HCT116 (cell line): ENCODE measurements at regions not wholly inside any gene's neighbourhood (a gene's known extent, or its start where the extent isn't known, plus 50 kb on each side); places are given as distances from the start of the nearest gene placed in this dataset.

Source experiments
- ATAC-seq: fragments of 200-7000 bp; cut with Tn5 transposase; 2 replicates; pipeline ENCODE4 v1.9.1; 2020; ENCODE audit warnings: mild to moderate bottlenecking, moderate library complexity
- BruUV-seq: library from RNA; stranded (reverse); fragments of 400-500 nt; replicated peaks from 2 replicates; lab custom pipeline; 2021; lab: Mats Ljungman, UMichigan
- CTCF ChIA-PET: fragments of 300-600 bp; sonication (Branson Sonifier 250); formaldehyde crosslinking; loops from one replicate; lab custom pipeline; 2021; ENCODE audit warnings: antibody characterized with exemption; lab: Charles Lee
- POLR2A ChIA-PET: fragments of 300-600, 350-600 bp; sonication (Branson Sonifier 250); formaldehyde crosslinking; loops from one replicate; lab custom pipeline; 2021; ENCODE audit warnings: antibody characterized with exemption; lab: Charles Lee
- RAD21 ChIA-PET, 2 experiments: fragments of 300-600 bp; sonication (Branson Sonifier 250); formaldehyde crosslinking; loops; one replicate each; lab custom pipeline; 2023; ENCODE audit warnings: low total read pairs in 2 of 2; ENCODE audit not compliant: uncharacterized antibody in 2 of 2, unreplicated experiment in 2 of 2, low non-redundant PET in 1 of 2; lab: Charles Lee
- DNase-seq: peaks from one replicate; pipeline ENCODE4 v3.0.0-alpha.2; 2010; ENCODE audit warnings: low read depth, low spot score
- H2AFZ ChIP-seq: fragments of 200-600 bp; shearing (Covaris generic), sonication (generic); 2 replicates; pipeline ENCODE4 v1.6.1; 2017; ENCODE audit warnings: low read depth, mixed run types, mixed read lengths, antibody characterized with exemption, low read length; ENCODE audit not compliant: poor library complexity, severe bottlenecking
- H3K27ac ChIP-seq: 2 replicates; pipeline ENCODE4 v1.5.1; 2012; ENCODE audit warnings: low read depth, low read length
- H3K27me3 ChIP-seq: fragments of 200-600 bp; sonication (generic); 2 replicates; pipeline ENCODE4 v1.6.1; 2016; ENCODE audit warnings: mixed run types, low read length, mixed read lengths; ENCODE audit not compliant: insufficient read depth
- H3K36me3 ChIP-seq, 2 experiments: fragments of 200-500 bp in 1 of 2; fragments of 200-600 bp in 1 of 2; sonication (Bioruptor generic) in 1 of 2; sonication (generic) in 1 of 2; 2 replicates each; pipeline versions ENCODE4 v1.5.1 to v1.6.1; 2014 to 2016; ENCODE audit warnings: low read length in 2 of 2, inconsistent platforms in 1 of 2, mixed read lengths in 1 of 2, mixed run types in 1 of 2; ENCODE audit not compliant: insufficient read depth in 2 of 2, control insufficient read depth in 1 of 2
- H3K4me1 ChIP-seq, 2 experiments: fragments of 200-600 bp in 1 of 2; sonication (generic) in 1 of 2; 2 replicates each; pipeline versions ENCODE4 v1.5.1 to v1.6.1; 2012 to 2017; ENCODE audit warnings: low read length in 2 of 2, inconsistent platforms in 1 of 2, mild to moderate bottlenecking in 1 of 2, mixed read lengths in 1 of 2, mixed run types in 1 of 2, moderate library complexity in 1 of 2; ENCODE audit not compliant: insufficient read depth in 2 of 2, control insufficient read depth in 1 of 2
- H3K4me2 ChIP-seq: fragments of 200-600 bp; sonication (generic); 2 replicates; pipeline ENCODE4 v1.6.1; 2017; ENCODE audit warnings: mixed run types, low read length, mixed read lengths
- H3K4me3 ChIP-seq, 2 experiments: fragments of 200-600 bp in 1 of 2; sonication (generic) in 1 of 2; replicated peaks in 1 of 2; 2 replicates each; pipeline ENCODE4 v1.5.1; 2011 to 2016; ENCODE audit warnings: low read length in 2 of 2, control low read depth in 1 of 2, low read depth in 1 of 2, mild to moderate bottlenecking in 1 of 2, mixed read lengths in 1 of 2, mixed run types in 1 of 2
- H3K79me2 ChIP-seq: fragments of 200-600 bp; sonication (generic); 2 replicates; pipeline ENCODE4 v1.6.1; 2017; ENCODE audit warnings: mild to moderate bottlenecking, mixed run types, low read length, moderate library complexity, mixed read lengths; ENCODE audit not compliant: insufficient read depth
- H3K9ac ChIP-seq: fragments of 200-600 bp; sonication (generic); 2 replicates; pipeline ENCODE4 v1.6.1; 2016; ENCODE audit warnings: low read length, mixed read lengths
- H3K9me2 ChIP-seq: fragments of 200-600 bp; sonication (generic), shearing (Covaris generic); 2 replicates; pipeline ENCODE4 v1.6.1; 2017; ENCODE audit warnings: mixed run types, mild to moderate bottlenecking, moderate library complexity; ENCODE audit not compliant: insufficient read depth
- H3K9me3 ChIP-seq, 2 experiments: fragments of 200-500 bp in 1 of 2; fragments of 200-600 bp in 1 of 2; sonication (Bioruptor generic) in 1 of 2; sonication (generic) in 1 of 2; 2 replicates each; pipeline ENCODE4 v1.6.1; 2014 to 2017; ENCODE audit warnings: low read length in 2 of 2, mixed read lengths in 2 of 2, inconsistent platforms in 1 of 2, low read depth in 1 of 2, mild to moderate bottlenecking in 1 of 2, mixed run types in 1 of 2, moderate library complexity in 1 of 2; ENCODE audit not compliant: control insufficient read depth in 1 of 2, insufficient read depth in 1 of 2
- H4K20me1 ChIP-seq: fragments of 200-600 bp; sonication (generic), shearing (Covaris generic); 2 replicates; pipeline ENCODE4 v1.6.1; 2017; ENCODE audit warnings: mixed run types, mild to moderate bottlenecking, moderate library complexity; ENCODE audit not compliant: insufficient read depth
- ATF3 ChIP-seq: IDR thresholded peaks from 2 replicates; pipeline ENCODE4 v1.6.1; 2012
- CBX3 ChIP-seq: IDR thresholded peaks from 2 replicates; pipeline ENCODE4 v1.6.1; 2012; ENCODE audit warnings: low read depth
- CEBPB ChIP-seq: IDR thresholded peaks from 2 replicates; pipeline ENCODE4 v1.6.1; 2012; ENCODE audit warnings: low read depth
- CTCF ChIP-seq, 3 experiments: fragments of 200-600 bp in 1 of 3; sonication (generic) in 1 of 3; IDR thresholded peaks in 2 of 3; conservative IDR thresholded peaks in 1 of 3; 2 replicates each; pipeline ENCODE4 v1.5.1; 2012 to 2017; ENCODE audit warnings: low read depth in 2 of 3, low read length in 2 of 3, antibody characterized with exemption in 1 of 3, borderline replicate concordance in 1 of 3, control low read depth in 1 of 3, mild to moderate bottlenecking in 1 of 3, mixed read lengths in 1 of 3, mixed run types in 1 of 3, moderate library complexity in 1 of 3; ENCODE audit not compliant: insufficient read depth in 1 of 3
- EZH2phosphoT487 ChIP-seq: fragments of 200-600 bp; IDR thresholded peaks from 2 replicates; pipeline ENCODE4 v1.6.1; 2018; ENCODE audit warnings: antibody characterized with exemption, borderline replicate concordance
- FOSL1 ChIP-seq: IDR thresholded peaks from 2 replicates; pipeline ENCODE4 v1.6.1; 2012; ENCODE audit warnings: low read depth
- JUND ChIP-seq: IDR thresholded peaks from 2 replicates; pipeline ENCODE4 v1.6.1; 2012
- MAX ChIP-seq: IDR thresholded peaks from 2 replicates; pipeline ENCODE4 v1.6.1; 2012
- POLR2A ChIP-seq: IDR thresholded peaks from 2 replicates; pipeline ENCODE4 v1.7.0; 2011; ENCODE audit warnings: borderline replicate concordance; ENCODE audit not compliant: insufficient read depth, insufficient read length; ENCODE audit errors: extremely low read depth
- POLR2AphosphoS5 ChIP-seq: IDR thresholded peaks from 2 replicates; pipeline ENCODE4 v1.6.1; 2011; ENCODE audit warnings: mild to moderate bottlenecking, low read depth, low read length, moderate library complexity
- RAD21 ChIP-seq: IDR thresholded peaks from 2 replicates; pipeline ENCODE4 v1.6.1; 2012; ENCODE audit warnings: low read depth, mild to moderate bottlenecking
- REST ChIP-seq: IDR thresholded peaks from 2 replicates; pipeline ENCODE4 v1.6.1; 2012; ENCODE audit warnings: low read depth
- SP1 ChIP-seq: IDR thresholded peaks from 2 replicates; pipeline ENCODE4 v1.6.1; 2012; ENCODE audit warnings: low read depth
- SRF ChIP-seq: IDR thresholded peaks from 2 replicates; pipeline ENCODE4 v1.6.1; 2012; ENCODE audit warnings: low read depth
- YY1 ChIP-seq: IDR thresholded peaks from 2 replicates; pipeline ENCODE4 v1.6.1; 2011; ENCODE audit warnings: low read length, low read depth, moderate library complexity, mild to moderate bottlenecking; ENCODE audit not compliant: insufficient replicate concordance; ENCODE audit errors: extremely low read depth
- ZBTB33 ChIP-seq: IDR thresholded peaks from 2 replicates; pipeline ENCODE4 v1.6.1; 2011; ENCODE audit warnings: mild to moderate bottlenecking, low read length, moderate library complexity; ENCODE audit not compliant: insufficient replicate concordance; ENCODE audit errors: extremely low read depth
- ZNF274 ChIP-seq: fragments of 200-500 bp; sonication (Bioruptor generic); IDR thresholded peaks from 2 replicates; pipeline ENCODE4 v1.6.1; 2014; ENCODE audit warnings: mild to moderate bottlenecking, low read depth, low read length, inconsistent platforms
- intact Hi-C: fragments of 100-400 bp; cut with micrococcal nuclease; formaldehyde crosslinking; loops from 2 replicates; pipeline ENCODE4 v1.10.0; 2022

- CTCF ChIA-PET: no interaction called here
- Histone ChIP-seq H3K9me2 (no peaks in the 10 kb centered on the region), H3K9ac (no peak overlapping the region), H4K20me1 (no peaks in the 10 kb centered on the region), H2AFZ (no peak overlapping the region), H3K4me1 (peaks cover 4 to 16% of the 10 kb centered on the region in 2 experiments; a peak in 3 of 4 replicates), H3K4me3 (no peak overlapping the region), H3K79me2 (no peaks in the 10 kb centered on the region), H3K27me3 (no peaks in the 10 kb centered on the region), H3K36me3 (no peaks in the 10 kb centered on the region), H3K4me2 (no peak overlapping the region)
- intact Hi-C loops: no loop called here
- BruUV-seq: no TSS peak
- POLR2A ChIA-PET: no interaction called here
- DNase-seq: no peak
- TF ChIP-seq YY1: no peak
- TF ChIP-seq POLR2A: no peak
- TF ChIP-seq CBX3: no peak
- TF ChIP-seq SP1: no peak
- no peak; the same call in 1 of the 2 replicates for TF ChIP-seq RAD21
- TF ChIP-seq EZH2phosphoT487: no peak
- no peak for TF ChIP-seq ZNF274
- no peak for TF ChIP-seq ZBTB33
- no peak for TF ChIP-seq SRF
- TF ChIP-seq FOSL1: no peak
- TF ChIP-seq POLR2AphosphoS5: no peak
- TF ChIP-seq ATF3: no peak
- TF ChIP-seq CEBPB: no peak
- no peak for TF ChIP-seq REST
- no peak for TF ChIP-seq CTCF (IDR thresholded peaks at IDR 0.05 in 2 of 3, conservative IDR thresholded peaks at IDR 0.05 in 1 of 3; ENCODE audit: borderline replicate concordance in 1 of 3, insufficient read depth in 1 of 3, low read depth in 2 of 3, low read length in 2 of 3)
- TF ChIP-seq MAX: no peak
- TF ChIP-seq JUND: no peak
- TF ChIP-seq, all 23 proteins: peak for 0
- Histone ChIP-seq H3K27ac (no peak overlapping the region), H3K9me3 (no peaks in the 10 kb centered on the region)
- RAD21 ChIA-PET: no interaction called here
- ATAC-seq: peak; percentile 58; the same call in 1 of the 2 replicates
These were observed 177.1 kb upstream of the SPRY4 start for GRCh38 chr5:142501890-142502289.
